Cardiac fibroblast (primary cell): ENCODE measurements at regions not wholly inside any gene's neighbourhood (a gene's known extent, or its start where the extent isn't known, plus 50 kb on each side); places are given as distances from the start of the nearest gene placed in this dataset.
"Not testable (repeated sequence)": the region's sequence is repeated elsewhere in the genome, so short reads cannot be mapped to it uniquely, and the experiment has no call there.

Source experiments
- DNase-seq, 2 donors: peaks; one replicate each; pipeline versions ENCODE4 v3.0.0 to v3.0.0-alpha.2; 2010; ENCODE audit warnings: low read depth in 2 of 2
- H3K4me3 ChIP-seq, 2 donors: replicated peaks in 1 of 2; 1 replicate in 1 of 2; 2 replicates in 1 of 2; pipeline ENCODE4 v1.5.1; 2011; ENCODE audit warnings: low read depth in 2 of 2, low read length in 2 of 2, mild to moderate bottlenecking in 2 of 2, moderate library complexity in 1 of 2
- TF ChIP-seq, protein P1 (sequence below): IDR thresholded peaks from one replicate; pipeline ENCODE4 v1.5.1; 2011; ENCODE audit warnings: low read depth, mild to moderate bottlenecking, low read length, inconsistent platforms

DNA sequence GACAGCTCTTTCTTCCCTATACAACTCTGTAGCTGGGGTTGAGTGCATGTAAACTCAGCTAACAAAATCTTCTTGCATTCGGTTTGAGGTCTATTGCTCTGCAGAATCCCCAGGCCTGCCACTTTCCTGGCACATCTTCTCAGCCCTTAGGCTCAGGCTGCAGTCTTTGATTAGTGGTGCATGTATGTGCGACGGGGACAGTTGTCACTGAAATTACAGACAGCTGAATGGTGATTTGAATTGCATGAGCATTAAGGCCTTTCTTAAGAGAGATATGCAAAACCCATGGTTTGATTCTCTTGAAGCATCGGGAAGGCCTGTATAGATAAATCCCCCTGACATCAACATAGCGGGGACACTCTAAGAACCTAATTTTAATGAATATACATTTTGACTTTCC lies 222.8 kb downstream of the CDH26 start:
- TF ChIP-seq, protein P1, sequence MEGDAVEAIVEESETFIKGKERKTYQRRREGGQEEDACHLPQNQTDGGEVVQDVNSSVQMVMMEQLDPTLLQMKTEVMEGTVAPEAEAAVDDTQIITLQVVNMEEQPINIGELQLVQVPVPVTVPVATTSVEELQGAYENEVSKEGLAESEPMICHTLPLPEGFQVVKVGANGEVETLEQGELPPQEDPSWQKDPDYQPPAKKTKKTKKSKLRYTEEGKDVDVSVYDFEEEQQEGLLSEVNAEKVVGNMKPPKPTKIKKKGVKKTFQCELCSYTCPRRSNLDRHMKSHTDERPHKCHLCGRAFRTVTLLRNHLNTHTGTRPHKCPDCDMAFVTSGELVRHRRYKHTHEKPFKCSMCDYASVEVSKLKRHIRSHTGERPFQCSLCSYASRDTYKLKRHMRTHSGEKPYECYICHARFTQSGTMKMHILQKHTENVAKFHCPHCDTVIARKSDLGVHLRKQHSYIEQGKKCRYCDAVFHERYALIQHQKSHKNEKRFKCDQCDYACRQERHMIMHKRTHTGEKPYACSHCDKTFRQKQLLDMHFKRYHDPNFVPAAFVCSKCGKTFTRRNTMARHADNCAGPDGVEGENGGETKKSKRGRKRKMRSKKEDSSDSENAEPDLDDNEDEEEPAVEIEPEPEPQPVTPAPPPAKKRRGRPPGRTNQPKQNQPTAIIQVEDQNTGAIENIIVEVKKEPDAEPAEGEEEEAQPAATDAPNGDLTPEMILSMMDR = no peak

DNA sequence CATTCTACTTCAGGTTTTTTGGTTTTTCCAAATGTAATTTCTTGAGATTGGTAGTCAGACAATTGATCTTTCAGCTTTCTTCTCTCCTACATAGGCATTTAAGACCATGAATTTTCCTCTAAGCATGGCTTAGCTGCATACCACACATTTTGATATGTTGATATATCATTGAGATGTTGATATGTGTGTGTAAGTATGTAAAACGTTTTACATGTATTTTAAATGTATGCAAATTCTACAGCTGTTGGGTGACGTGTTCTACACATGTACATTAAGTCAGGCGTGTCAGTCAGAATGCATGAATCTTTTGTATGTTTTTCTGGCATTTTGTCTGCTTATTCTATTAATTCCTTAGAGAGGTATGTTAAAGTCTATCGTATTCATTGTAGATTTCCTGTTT lies 228.2 kb downstream of the CDH26 start:
- no peak overlapping the region for H3K4me3 ChIP-seq
- DNase-seq = no peak
- TF ChIP-seq, protein P1 = no peak

More for the DNA sequence above, 222.8 kb downstream of the CDH26 start:
- no peak overlapping the region for H3K4me3 ChIP-seq
- no peak for DNase-seq

DNA sequence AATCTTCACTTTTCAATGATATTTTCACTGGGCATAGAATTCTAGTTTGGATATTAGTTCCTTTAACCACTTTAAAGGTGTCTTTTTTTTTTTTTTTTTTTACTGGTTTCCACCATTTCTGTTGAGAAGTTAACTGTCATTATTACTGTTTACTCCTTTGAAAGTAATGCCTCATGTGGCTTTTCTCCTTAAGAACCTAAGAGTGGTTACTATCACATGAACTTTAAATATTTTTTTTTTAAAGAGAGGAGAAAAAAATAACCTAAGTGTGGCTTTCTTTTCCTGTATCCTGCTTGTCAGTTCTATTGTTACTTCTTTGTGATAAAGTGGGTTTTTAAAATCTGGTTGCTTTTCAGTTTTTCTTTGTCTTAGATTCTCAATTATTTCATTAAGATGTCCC lies 229.5 kb downstream of the CDH26 start:
- TF ChIP-seq, protein P1 = no peak
- no peak overlapping the region for H3K4me3 ChIP-seq
- DNase-seq = no peak

DNA sequence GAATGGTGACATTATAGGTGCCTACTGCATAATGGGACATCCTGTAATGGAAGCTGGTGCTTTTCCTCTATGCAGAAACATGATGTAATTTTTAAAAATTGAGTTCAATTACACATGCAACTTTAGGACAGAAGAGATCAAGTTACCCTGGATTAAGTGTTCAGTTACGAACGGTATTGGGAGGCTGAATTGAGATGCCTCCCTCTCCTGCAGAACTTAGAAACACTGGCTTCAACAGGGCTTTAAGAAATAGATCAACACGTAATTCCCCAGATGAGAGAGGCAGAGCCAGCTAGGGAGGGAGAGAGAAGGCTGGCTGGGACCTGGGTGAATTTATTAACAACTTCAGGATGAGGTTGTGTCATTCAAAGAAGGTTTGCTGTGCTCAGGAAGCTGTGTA lies 232.8 kb downstream of the CDH26 start:
- H3K4me3 ChIP-seq = no peak overlapping the region
- TF ChIP-seq, protein P1 = no peak
- no peak for DNase-seq

DNA sequence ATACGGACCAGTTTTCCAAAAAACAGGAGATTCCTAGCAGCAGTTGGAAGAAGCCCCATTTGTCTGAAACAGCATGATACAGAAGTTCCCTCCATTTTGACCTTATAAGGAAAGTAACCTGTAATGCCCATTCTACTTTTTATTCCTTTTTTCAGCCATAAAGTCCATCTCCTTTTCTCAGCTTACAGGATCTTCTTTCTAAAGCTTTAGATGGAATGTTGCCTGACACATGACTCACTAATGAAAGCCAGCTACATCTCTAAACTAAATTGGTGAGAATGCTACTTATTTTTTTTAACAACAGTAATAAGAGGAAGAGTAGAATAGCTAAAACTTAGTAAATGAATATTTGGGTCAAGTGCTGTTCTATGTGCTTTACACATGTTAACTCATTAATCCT lies 234.1 kb downstream of the CDH26 start:
- no peak for DNase-seq
- TF ChIP-seq, protein P1 = no peak
- no peak overlapping the region for H3K4me3 ChIP-seq

DNA sequence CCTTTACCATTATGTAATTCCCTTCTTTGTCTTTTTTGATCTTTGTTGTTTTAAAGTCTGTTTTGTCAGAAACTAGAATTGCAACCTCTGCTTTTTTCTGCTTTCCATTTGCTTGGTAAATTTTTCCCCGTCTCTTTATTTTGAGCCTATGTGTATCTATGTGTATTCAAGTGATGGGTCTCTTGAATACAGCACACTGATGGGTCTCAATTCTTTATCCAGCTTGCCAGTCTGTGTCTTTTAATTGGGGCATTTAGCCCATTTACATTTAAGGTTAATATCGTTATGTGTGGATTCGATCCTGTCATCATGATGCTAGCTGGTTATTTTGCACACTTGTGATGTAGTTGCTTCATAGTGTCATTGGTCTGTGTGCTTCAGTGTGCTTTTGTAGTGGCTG lies 240.9 kb downstream of the CDH26 start:
- not testable (repeated sequence) for H3K4me3 ChIP-seq, DNase-seq

DNA sequence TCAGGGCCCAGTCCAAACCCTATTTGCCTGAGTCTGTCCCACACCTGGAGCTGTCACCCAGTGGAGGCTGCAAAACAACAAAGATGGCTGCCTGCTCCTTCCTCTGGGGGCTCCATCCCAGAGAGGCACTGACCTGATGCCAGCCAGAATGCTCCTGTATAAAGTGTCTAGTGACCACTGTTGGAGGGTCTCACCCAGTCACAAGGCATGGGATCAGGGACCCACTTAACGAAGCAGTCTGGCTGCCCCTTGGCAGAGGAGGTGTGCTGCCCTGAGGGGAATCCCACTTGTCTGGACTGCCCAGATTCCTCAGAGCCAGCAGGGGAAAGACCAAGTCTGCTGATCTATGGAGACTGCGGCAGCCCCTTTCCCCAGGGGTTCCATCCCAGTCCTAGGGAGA lies 241.6 kb downstream of the CDH26 start:
- TF ChIP-seq, protein P1 = no peak
- DNase-seq = no peak
- H3K4me3 ChIP-seq = no peak overlapping the region
